ENCODE measurements at regions not wholly inside any gene's neighbourhood (a gene's known extent, or its start where the extent isn't known, plus 50 kb on each side); places are given as distances from the start of the nearest gene placed in this dataset.
"Not testable (repeated sequence)": the region's sequence is repeated elsewhere in the genome, so short reads cannot be mapped to it uniquely, and the experiment has no call there.

DNA sequence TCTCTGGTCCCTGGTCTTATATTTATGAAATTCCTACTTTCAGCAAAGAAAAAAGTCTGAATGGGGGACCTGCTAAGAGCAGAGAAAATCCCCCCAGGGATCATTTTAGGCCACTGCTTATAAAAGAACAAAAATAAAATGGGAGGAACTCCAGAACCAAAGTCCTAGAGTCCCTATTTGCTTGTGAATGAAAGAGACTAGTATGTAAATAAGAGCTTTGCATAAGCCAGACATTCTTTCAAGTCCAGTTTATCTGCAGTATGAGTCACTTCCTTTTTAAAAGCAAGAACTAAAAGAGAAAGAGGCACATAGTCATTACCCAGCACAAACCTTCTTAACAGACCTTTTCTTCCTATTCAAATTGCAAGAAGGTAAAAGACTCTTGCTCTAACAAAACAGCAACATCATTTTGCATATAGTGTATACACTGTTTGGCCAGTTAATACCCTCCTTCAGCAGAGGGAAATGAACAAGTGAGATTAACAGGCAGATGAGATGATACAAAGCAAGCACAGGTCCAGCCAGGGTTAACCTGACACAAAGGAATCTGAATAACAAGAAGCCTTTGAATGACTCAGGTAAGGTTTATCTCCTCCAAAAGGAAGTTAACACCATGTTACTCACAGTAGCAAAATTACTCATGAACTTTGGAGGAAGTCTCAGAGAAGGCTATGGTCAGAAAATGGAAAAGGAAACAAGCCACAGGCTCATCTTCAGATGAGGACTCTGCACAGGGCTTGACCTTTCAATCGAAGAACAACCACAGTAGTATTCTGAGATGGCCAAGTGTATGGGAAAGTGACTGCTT lies 87.3 kb downstream of the PHLDA1 start:
- peak; percentile 97 for DNase-seq (ENCODE audit: low read depth)

GRCh38 chr12:75943730-75944096 lies 87.9 kb downstream of the PHLDA1 start:
- no peak for DNase-seq (ENCODE audit: low read depth)

GRCh38 chr12:75941661-75942060 lies 89.9 kb downstream of the PHLDA1 start:
- DNase-seq (ENCODE audit: low read depth): not testable (repeated sequence)

GRCh38 chr12:75939016-75939642 lies 92.4 kb downstream of the PHLDA1 start:
- DNase-seq (ENCODE audit: low read depth): no peak

- DNase-seq (ENCODE audit: low read depth): no peak
Measured at GRCh38 chr12:75938189-75938588, 93.4 kb downstream of the PHLDA1 start.

DNA sequence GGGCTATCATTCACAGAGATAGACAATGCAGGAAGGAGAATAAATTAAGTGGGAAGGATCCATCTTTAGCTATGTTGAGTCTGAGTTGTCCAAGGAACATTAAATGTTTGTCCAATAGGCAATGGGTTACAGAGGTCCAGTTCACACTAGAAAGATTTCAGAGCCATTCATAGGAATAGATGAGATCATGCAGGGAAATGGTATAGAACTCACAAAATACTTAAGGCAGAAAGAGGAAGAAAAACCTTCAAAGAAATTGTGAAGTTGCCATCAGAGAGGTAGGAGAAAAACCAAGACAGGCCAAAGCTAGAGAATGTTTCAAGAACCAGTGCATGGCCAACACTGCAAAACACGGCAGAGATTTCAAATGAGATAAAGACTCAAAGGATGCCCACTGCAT lies 94.1 kb downstream of the PHLDA1 start:
- no peak for DNase-seq (ENCODE audit: low read depth)

- DNase-seq (ENCODE audit: low read depth): no peak
Measured at GRCh38 chr12:75936515-75937440, 94.8 kb downstream of the PHLDA1 start.

GRCh38 chr12:75935539-75936242 lies 95.9 kb downstream of the PHLDA1 start:
- DNase-seq (ENCODE audit: low read depth): no peak

- peak; percentile 96 for DNase-seq (ENCODE audit: low read depth)
Measured at GRCh38 chr12:75933101-75933500, 98.5 kb downstream of the PHLDA1 start.

- DNase-seq (ENCODE audit: low read depth): no peak
Measured at GRCh38 chr12:75932241-75932640, 99.3 kb downstream of the PHLDA1 start.

DNA sequence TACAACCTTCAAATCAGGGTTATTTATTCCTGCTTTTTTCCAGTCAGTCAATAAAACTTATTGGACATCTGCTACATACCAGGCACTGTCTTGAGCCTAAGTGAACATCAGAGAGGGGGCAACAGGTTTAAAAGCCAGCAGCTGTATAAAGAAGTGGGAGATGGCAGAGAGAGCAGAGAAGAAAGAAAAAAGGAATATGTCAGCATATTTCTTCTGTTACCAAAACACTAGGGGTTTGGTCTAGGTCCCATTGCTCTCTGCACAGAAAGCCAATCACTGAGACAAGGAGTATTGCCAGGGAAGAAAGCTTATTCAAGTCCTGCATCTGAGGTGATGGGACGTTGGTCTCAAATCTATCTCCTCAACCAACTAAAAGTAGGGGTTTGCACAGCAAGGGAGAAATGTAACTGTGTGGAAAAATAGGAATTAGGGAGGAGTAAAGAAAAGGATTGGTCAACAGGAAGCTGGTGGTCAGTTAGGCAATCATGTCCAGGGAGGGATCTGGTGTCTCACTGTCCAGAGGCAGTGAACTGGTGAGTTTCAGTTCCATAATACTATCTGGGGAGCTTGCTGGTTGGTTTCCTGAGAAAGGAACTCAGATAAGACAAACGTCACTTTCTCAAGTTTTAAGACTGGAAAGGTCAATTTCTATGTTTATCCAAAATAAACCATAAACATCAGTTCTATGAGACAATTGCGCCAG lies 107.5 kb downstream of the PHLDA1 start:
- no peak for DNase-seq (ENCODE audit: low read depth)

- DNase-seq (ENCODE audit: low read depth): no peak
Measured at GRCh38 chr12:75922944-75923642, 108.5 kb downstream of the PHLDA1 start.

GRCh38 chr12:75921622-75922289 lies 109.8 kb downstream of the PHLDA1 start:
- DNase-seq (ENCODE audit: low read depth): no peak

DNA sequence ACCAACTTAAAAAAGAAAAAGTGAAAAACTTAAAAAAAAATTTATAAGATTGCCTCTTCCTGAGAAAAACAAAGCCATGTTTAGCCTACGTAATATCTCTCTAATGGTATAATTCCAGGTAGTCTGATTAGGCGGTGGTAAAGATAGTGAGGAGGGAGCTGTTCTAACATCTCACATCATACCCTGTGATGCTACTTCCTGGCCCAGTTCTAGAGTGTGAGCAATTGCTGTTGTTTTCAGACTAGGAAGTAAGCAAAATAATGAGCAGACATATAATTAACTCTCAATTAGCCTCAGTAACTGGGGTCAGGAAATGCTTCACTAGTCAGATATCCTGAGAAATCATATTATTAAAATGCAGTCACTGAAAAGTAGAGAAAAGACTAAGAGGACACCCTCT lies 113.9 kb downstream of the PHLDA1 start:
- no peak for DNase-seq (ENCODE audit: low read depth)

GRCh38 chr12:75917083-75917482 lies 114.5 kb downstream of the PHLDA1 start:
- DNase-seq (ENCODE audit: low read depth): no peak

DNA sequence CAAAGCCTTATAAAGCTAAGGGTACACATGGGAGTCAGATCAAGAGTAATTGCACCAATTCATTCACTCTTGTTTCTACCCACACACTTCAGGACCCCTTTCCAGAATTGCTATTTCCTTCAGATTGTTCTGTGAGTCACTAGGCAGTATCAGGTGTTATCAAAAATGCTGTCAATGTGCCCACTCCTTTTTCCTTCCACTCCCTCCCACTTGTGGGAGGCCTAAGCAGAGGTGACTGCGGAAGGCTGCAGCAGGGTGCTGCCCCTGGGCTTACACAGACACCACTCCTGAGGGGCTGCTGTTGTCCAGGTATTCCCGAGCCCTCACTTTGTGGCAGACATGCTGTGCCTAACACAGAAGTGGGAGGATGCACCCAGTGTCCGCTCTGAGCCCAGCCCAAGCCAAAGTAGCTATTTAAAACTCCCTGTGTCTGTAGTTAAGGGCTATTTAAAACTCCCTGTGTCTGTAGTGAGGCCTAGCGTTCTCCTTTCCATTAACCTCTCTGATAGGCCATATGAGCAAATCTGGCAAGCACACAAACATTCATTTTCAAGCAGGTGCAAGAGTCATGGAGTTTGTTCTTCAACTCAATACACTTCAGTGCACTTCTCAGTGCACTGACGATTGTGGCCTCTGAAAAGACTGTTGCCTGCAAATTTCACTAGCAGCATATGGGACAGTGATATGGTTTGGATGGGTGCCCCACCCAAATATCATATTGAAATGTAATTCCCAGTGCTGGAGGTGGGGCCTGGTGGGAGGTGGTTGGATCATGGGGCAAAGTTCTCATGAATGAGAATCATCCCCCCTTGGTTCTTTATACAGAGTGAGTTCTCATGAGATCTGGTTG lies 117.8 kb downstream of the PHLDA1 start:
- no peak for DNase-seq (ENCODE audit: low read depth)

- DNase-seq (ENCODE audit: low read depth): no peak
Measured at GRCh38 chr12:75909714-75910656, 121.6 kb downstream of the PHLDA1 start.

All from renal cortical epithelial cell (primary cell).